Osteoblast (primary cell): ENCODE measurements at regions not wholly inside any gene's neighbourhood (a gene's known extent, or its start where the extent isn't known, plus 50 kb on each side); places are given as distances from the start of the nearest gene placed in this dataset.

ENCODE experiments used
- DNase-seq: peaks from one replicate; pipeline ENCODE4 v3.0.0; 2011; ENCODE audit warnings: low spot score, mixed read lengths; ENCODE audit not compliant: insufficient read length; ENCODE audit errors: missing footprints
- H2AFZ ChIP-seq: 2 replicates; pipeline ENCODE4 v1.6.0; 2011; ENCODE audit warnings: mild to moderate bottlenecking, low read length
- H3K27ac ChIP-seq: 2 replicates; pipeline ENCODE4 v1.5.1; 2011; ENCODE audit warnings: mild to moderate bottlenecking, low read depth, low read length, moderate library complexity
- H3K27me3 ChIP-seq: 2 replicates; pipeline ENCODE4 v1.6.0; 2012; ENCODE audit warnings: mild to moderate bottlenecking, control low read depth, inconsistent platforms, low read length, moderate library complexity; ENCODE audit not compliant: insufficient read depth
- H3K36me3 ChIP-seq: 2 replicates; pipeline ENCODE4 v1.5.1; 2011; ENCODE audit warnings: mild to moderate bottlenecking, low read length, control low read depth, moderate library complexity; ENCODE audit not compliant: insufficient read depth
- H3K4me1 ChIP-seq: 2 replicates; pipeline ENCODE4 v1.5.1; 2011; ENCODE audit warnings: mild to moderate bottlenecking, low read length, control low read depth, moderate library complexity; ENCODE audit not compliant: insufficient read depth
- H3K4me2 ChIP-seq: 2 replicates; pipeline ENCODE4 v1.6.0; 2011; ENCODE audit warnings: mild to moderate bottlenecking, low read length; ENCODE audit not compliant: insufficient read depth
- H3K4me3 ChIP-seq: fragments of 200-600 bp; sonication (generic); 3 replicates; pipeline ENCODE4 v1.5.1; 2012; ENCODE audit warnings: mild to moderate bottlenecking, low read length, inconsistent platforms; ENCODE audit not compliant: insufficient read depth
- H3K79me2 ChIP-seq: 2 replicates; pipeline ENCODE4 v1.6.0; 2012; ENCODE audit warnings: mild to moderate bottlenecking, low read length, control low read depth, inconsistent platforms; ENCODE audit not compliant: insufficient read depth
- H3K9me3 ChIP-seq: 2 replicates; pipeline ENCODE4 v1.5.1; 2011; ENCODE audit warnings: low read depth, low read length, control low read depth
- H4K20me1 ChIP-seq: 2 replicates; pipeline ENCODE4 v1.6.0; 2012; ENCODE audit warnings: mild to moderate bottlenecking, low read length, control low read depth; ENCODE audit not compliant: insufficient read depth
- TF ChIP-seq, protein P1 (sequence below): IDR thresholded peaks from 2 replicates; pipeline ENCODE4 v1.5.1; 2011; ENCODE audit warnings: mild to moderate bottlenecking, low read depth, low read length, moderate library complexity; ENCODE audit errors: extremely low read depth

DNA sequence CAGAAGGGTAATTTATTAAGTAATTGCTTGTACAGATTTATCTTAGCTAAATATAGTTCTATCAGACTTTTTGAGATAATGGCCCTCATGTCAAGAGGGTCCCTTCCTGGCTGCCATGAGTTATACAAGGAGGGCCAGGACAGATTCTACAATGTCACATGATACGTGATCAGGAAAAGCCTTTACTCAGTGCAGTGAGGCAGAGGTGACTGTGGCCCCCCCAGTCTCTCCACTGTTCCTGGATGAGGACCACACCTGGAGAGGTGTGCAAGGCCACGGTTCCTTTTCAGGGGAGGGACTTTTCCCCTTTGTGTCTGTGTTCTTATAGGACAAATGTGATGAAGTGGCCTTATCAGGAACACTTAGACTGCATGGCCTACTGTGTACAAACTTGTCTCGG lies 54.3 kb upstream of the LRCH1 start:
- no peaks in the 10 kb centered on the region for H3K36me3 ChIP-seq
- peaks cover 5% of the 10 kb centered on the region for H3K27me3 ChIP-seq
- no peaks in the 10 kb centered on the region for H4K20me1 ChIP-seq
- no peaks in the 10 kb centered on the region for H3K79me2 ChIP-seq
- no peaks in the 10 kb centered on the region for H3K9me3 ChIP-seq
- DNase-seq, result no peak
- TF ChIP-seq, protein P1, sequence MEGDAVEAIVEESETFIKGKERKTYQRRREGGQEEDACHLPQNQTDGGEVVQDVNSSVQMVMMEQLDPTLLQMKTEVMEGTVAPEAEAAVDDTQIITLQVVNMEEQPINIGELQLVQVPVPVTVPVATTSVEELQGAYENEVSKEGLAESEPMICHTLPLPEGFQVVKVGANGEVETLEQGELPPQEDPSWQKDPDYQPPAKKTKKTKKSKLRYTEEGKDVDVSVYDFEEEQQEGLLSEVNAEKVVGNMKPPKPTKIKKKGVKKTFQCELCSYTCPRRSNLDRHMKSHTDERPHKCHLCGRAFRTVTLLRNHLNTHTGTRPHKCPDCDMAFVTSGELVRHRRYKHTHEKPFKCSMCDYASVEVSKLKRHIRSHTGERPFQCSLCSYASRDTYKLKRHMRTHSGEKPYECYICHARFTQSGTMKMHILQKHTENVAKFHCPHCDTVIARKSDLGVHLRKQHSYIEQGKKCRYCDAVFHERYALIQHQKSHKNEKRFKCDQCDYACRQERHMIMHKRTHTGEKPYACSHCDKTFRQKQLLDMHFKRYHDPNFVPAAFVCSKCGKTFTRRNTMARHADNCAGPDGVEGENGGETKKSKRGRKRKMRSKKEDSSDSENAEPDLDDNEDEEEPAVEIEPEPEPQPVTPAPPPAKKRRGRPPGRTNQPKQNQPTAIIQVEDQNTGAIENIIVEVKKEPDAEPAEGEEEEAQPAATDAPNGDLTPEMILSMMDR, result no peak
- H2AFZ ChIP-seq, result no peak overlapping the region
- no peaks in the 10 kb centered on the region for H3K4me1 ChIP-seq
- H3K27ac ChIP-seq, result no peak overlapping the region
- H3K4me3 ChIP-seq, result no peak overlapping the region
- H3K4me2 ChIP-seq, result no peak overlapping the region

DNA sequence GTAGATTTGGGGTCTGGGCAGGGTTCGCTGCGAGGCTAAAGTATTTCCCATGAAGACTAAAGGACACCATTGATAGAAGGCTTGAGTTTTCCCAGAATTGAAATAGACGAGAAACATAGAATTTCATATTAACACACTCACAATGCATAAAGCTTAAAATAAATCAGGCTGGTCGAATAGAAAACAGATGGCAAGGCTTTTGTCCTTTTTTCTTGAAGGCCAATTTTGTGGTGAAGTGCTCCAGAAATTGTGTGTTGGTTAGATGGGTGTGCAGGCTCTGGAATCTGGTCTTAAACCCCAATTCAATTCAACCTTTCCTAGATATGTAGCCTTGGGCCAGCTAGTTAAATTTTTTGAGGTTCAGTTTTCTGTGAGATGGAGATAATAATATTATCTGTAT lies 56.9 kb upstream of the LRCH1 start:
- no peak overlapping the region for H3K27ac ChIP-seq
- H3K9me3 ChIP-seq, result no peaks in the 10 kb centered on the region
- peak overlapping the region; percentile 25 for H3K4me2 ChIP-seq
- H3K4me3 ChIP-seq, result peak overlapping the region; percentile 21
- DNase-seq, result no peak
- H3K27me3 ChIP-seq, result peaks cover 5% of the 10 kb centered on the region
- TF ChIP-seq, protein P1, result no peak
- no peaks in the 10 kb centered on the region for H3K79me2 ChIP-seq
- H2AFZ ChIP-seq, result peak overlapping the region; percentile 5
- no peaks in the 10 kb centered on the region for H3K4me1 ChIP-seq
- H3K36me3 ChIP-seq, result no peaks in the 10 kb centered on the region
- no peaks in the 10 kb centered on the region for H4K20me1 ChIP-seq

DNA sequence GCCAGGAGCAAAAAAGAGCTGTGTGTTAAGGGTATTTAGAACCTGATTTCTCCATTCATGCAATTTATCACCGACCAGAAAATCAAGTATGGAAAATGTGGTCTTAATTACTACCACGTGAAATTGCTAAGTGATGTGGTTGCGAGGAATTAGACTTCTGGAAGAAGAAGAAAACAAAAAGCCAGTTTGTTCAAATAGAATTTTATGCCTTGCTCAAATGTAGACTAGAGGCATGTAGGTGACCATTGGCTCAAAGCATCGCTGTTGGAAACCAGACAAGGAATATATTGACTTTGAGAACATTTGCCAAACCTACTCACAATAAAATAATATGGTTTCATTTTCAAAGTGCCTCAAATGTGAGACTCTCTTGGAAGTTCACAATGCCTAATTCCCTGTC lies 57.3 kb upstream of the LRCH1 start:
- H3K4me3 ChIP-seq, result peak overlapping the region; percentile 21
- no peak for DNase-seq
- TF ChIP-seq, protein P1, result no peak
- H3K4me1 ChIP-seq, result peaks cover under 1% of the 10 kb centered on the region
- peak overlapping the region; percentile 5 for H2AFZ ChIP-seq
- H4K20me1 ChIP-seq, result no peaks in the 10 kb centered on the region
- peak overlapping the region; percentile 25 for H3K4me2 ChIP-seq
- no peaks in the 10 kb centered on the region for H3K9me3 ChIP-seq
- no peak overlapping the region for H3K27ac ChIP-seq
- no peaks in the 10 kb centered on the region for H3K36me3 ChIP-seq
- no peaks in the 10 kb centered on the region for H3K79me2 ChIP-seq
- H3K27me3 ChIP-seq, result peaks cover 5% of the 10 kb centered on the region

DNA sequence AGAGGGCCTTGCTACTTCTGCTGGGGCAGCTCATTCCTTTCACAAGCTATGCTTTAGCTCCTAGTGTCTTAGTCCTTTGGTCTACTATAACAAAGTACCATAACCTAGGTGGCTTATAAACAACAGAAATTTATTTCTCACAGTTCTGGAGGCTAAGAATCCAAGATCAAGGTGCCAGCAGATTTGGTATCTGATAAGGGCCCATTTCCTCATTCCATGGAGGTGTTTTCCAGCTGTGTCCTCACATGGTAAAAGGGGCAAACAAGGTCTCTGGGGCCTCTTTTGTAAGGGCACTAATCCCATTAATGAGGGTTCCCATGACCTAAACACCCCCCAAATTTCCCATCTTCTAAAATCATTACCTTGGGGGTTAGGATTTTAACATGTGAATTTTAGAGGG lies 57.9 kb upstream of the LRCH1 start:
- no peak overlapping the region for H3K4me3 ChIP-seq
- H4K20me1 ChIP-seq, result no peaks in the 10 kb centered on the region
- no peak for DNase-seq
- no peak overlapping the region for H3K4me2 ChIP-seq
- H3K79me2 ChIP-seq, result no peaks in the 10 kb centered on the region
- no peaks in the 10 kb centered on the region for H3K36me3 ChIP-seq
- no peaks in the 10 kb centered on the region for H3K9me3 ChIP-seq
- H3K27me3 ChIP-seq, result peaks cover 5% of the 10 kb centered on the region
- TF ChIP-seq, protein P1, result no peak
- no peak overlapping the region for H3K27ac ChIP-seq
- H2AFZ ChIP-seq, result no peak overlapping the region
- peaks cover 6% of the 10 kb centered on the region for H3K4me1 ChIP-seq
